ENCODE measurements at regions not wholly inside any gene's neighbourhood (a gene's known extent, or its start where the extent isn't known, plus 50 kb on each side); places are given as distances from the start of the nearest gene placed in this dataset.

DNA sequence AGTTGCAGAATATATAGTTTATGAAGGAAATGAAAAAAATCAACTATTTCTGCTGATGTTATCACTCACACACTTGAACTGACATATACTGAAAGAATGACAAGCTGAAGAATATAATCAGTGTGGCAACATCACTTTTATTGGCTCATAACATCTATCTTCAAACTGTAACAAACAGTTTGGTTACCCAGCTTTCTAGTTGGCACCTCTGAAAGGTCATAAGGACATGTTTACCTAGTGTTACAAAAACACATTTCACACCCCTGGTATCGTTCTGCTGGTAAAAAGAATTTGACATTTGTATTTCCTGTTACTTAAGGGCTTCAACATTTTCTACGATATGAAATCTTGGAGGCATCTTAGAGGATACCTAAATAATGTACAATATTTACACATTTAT lies 1267.0 kb upstream of the NCAM2 start:
- Histone ChIP-seq H2AFZ (ENCODE audit: low read depth, low read length) (no peak overlapping the region), H3K9me1 (ENCODE audit: control insufficient read depth, insufficient read depth, low read length) (no peaks in the 10 kb centered on the region), H3K27ac (ENCODE audit: extremely low read depth, low read depth, low read length) (no peak overlapping the region), H3K9ac (ENCODE audit: insufficient read depth in 1 of 2, low read depth in 2 of 2, low read length in 2 of 2) (no peak overlapping the region), H3K79me2 (ENCODE audit: control insufficient read depth, insufficient read depth, low read length) (no peaks in the 10 kb centered on the region), H3K9me3 (replicated peaks; ENCODE audit: control insufficient read depth, insufficient read depth, low read depth, low read length) (no peaks in the 10 kb centered on the region), H4K20me1 (replicated peaks; ENCODE audit: control insufficient read depth, insufficient read depth, low read length) (no peaks in the 10 kb centered on the region), H3K4me3 (no peak overlapping the region), H3K4me1 (replicated peaks in 1 of 2; ENCODE audit: control insufficient read depth in 2 of 2, insufficient read depth in 2 of 2, low read length in 2 of 2) (no peaks in the 10 kb centered on the region), H3K27me3 (ENCODE audit: control insufficient read depth in 2 of 2, insufficient read depth in 2 of 2, low read length in 2 of 2) (no peaks in the 10 kb centered on the region), H3K36me3 (ENCODE audit: control insufficient read depth, insufficient read depth, low read length) (no peaks in the 10 kb centered on the region), H3K4me2 (ENCODE audit: insufficient read depth, low read length) (no peak overlapping the region)
- intact Hi-C loops (cut with micrococcal nuclease), result no loop called here
- no peak for FAIRE-seq
- TF ChIP-seq ZNF583 (CRISPR knock-in tag; IDR thresholded peaks at IDR 0.05), result no peak
- no peak for TF ChIP-seq HDGF (IDR thresholded peaks at IDR 0.05)
- TF ChIP-seq SRF (CRISPR knock-in tag; IDR thresholded peaks at IDR 0.05), result no peak
- TF ChIP-seq, protein P1, sequence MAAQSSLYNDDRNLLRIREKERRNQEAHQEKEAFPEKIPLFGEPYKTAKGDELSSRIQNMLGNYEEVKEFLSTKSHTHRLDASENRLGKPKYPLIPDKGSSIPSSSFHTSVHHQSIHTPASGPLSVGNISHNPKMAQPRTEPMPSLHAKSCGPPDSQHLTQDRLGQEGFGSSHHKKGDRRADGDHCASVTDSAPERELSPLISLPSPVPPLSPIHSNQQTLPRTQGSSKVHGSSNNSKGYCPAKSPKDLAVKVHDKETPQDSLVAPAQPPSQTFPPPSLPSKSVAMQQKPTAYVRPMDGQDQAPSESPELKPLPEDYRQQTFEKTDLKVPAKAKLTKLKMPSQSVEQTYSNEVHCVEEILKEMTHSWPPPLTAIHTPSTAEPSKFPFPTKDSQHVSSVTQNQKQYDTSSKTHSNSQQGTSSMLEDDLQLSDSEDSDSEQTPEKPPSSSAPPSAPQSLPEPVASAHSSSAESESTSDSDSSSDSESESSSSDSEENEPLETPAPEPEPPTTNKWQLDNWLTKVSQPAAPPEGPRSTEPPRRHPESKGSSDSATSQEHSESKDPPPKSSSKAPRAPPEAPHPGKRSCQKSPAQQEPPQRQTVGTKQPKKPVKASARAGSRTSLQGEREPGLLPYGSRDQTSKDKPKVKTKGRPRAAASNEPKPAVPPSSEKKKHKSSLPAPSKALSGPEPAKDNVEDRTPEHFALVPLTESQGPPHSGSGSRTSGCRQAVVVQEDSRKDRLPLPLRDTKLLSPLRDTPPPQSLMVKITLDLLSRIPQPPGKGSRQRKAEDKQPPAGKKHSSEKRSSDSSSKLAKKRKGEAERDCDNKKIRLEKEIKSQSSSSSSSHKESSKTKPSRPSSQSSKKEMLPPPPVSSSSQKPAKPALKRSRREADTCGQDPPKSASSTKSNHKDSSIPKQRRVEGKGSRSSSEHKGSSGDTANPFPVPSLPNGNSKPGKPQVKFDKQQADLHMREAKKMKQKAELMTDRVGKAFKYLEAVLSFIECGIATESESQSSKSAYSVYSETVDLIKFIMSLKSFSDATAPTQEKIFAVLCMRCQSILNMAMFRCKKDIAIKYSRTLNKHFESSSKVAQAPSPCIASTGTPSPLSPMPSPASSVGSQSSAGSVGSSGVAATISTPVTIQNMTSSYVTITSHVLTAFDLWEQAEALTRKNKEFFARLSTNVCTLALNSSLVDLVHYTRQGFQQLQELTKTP (IDR thresholded peaks at IDR 0.05; ENCODE audit: low read depth in 1 of 2, partially characterized antibody in 2 of 2), result no peak
- TF ChIP-seq EZH2 (IDR thresholded peaks at IDR 0.05; ENCODE audit: borderline replicate concordance, low read depth, low read length), result no peak
- TF ChIP-seq, protein P2, sequence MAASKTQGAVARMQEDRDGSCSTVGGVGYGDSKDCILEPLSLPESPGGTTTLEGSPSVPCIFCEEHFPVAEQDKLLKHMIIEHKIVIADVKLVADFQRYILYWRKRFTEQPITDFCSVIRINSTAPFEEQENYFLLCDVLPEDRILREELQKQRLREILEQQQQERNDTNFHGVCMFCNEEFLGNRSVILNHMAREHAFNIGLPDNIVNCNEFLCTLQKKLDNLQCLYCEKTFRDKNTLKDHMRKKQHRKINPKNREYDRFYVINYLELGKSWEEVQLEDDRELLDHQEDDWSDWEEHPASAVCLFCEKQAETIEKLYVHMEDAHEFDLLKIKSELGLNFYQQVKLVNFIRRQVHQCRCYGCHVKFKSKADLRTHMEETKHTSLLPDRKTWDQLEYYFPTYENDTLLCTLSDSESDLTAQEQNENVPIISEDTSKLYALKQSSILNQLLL (CRISPR knock-in tag; IDR thresholded peaks at IDR 0.05; ENCODE audit: borderline replicate concordance), result no peak
- TF ChIP-seq RBM25 (IDR thresholded peaks at IDR 0.05; ENCODE audit: low read depth, low read length, severe bottlenecking), result no peak
- no peak for TF ChIP-seq CHCHD3 (CRISPR knock-in tag; IDR thresholded peaks at IDR 0.05)
- in situ Hi-C loops (cut with MboI), result no loop called here
- 8% methylated on average over 2 of the region's 2 CpGs for WGBS (ENCODE audit: insufficient coverage, low coverage, missing lambda C conversion rate)
- no TSS peak for BruUV-seq (replicated peaks)
- POLR2A ChIA-PET, result no interaction called here
- CTCF ChIA-PET (ENCODE audit: low intra/inter-chr PET ratio), result no interaction called here
- ATAC-seq, result no peak
- no peak for DNase-seq (ENCODE audit: extremely low read depth in 1 of 4, low spot score in 3 of 4)

Measured in K562 (cell line).